Left lung (tissue), 4 donors: ENCODE measurements at regions not wholly inside any gene's neighbourhood (a gene's known extent, or its start where the extent isn't known, plus 50 kb on each side); places are given as distances from the start of the nearest gene placed in this dataset.

Experiments used
- ATAC-seq: fragments of 200-7000 bp; cut with Tn5 transposase; one replicate; pipeline ENCODE4 v1.9.1; 2020; ENCODE audit warnings: moderate library complexity
- DNase-seq, 4 donors: peaks; one replicate each; pipeline ENCODE4 v3.0.0-alpha.2; 2013 to 2020
- H3K27ac ChIP-seq, 2 donors: fragments of 200-600 bp; sonication (generic) in 1 of 2; one replicate each; pipeline versions ENCODE4 v1.5.0 to v1.8.0; 2020 to 2021
- H3K27me3 ChIP-seq, 2 donors: fragments of 200-600 bp; sonication (generic) in 1 of 2; one replicate each; pipeline versions ENCODE4 v1.5.0 to v1.8.0; 2020 to 2021
- H3K36me3 ChIP-seq, 2 donors: fragments of 200-600 bp; sonication (generic) in 1 of 2; one replicate each; pipeline versions ENCODE4 v1.5.0 to v1.8.0; 2020 to 2021
- H3K4me1 ChIP-seq, 2 donors: fragments of 200-600 bp; one replicate each; pipeline ENCODE4 v1.8.0; 2021
- H3K4me3 ChIP-seq, 2 donors: fragments of 200-600 bp; sonication (generic) in 1 of 2; one replicate each; pipeline versions ENCODE4 v1.5.0 to v1.8.0; 2020 to 2021; ENCODE audit warnings: mild to moderate bottlenecking in 1 of 2
- H3K9me3 ChIP-seq, 2 donors: fragments of 200-600 bp; sonication (generic) in 1 of 2; one replicate each; pipeline versions ENCODE4 v1.5.0 to v1.8.0; 2020 to 2021
- CTCF ChIP-seq, 2 donors: fragments of 200-600 bp; sonication (generic) in 1 of 2; IDR thresholded peaks; one replicate each; pipeline versions ENCODE4 v1.5.0 to v1.8.0; 2021; ENCODE audit warnings: antibody characterized with exemption in 2 of 2
- intact Hi-C, 2 donors: fragments of 100-400 bp; cut with DNase I; formaldehyde crosslinking; loops; one replicate each; pipeline versions ENCODE4 v1.11.2 to v1.14.2; 2022
- donor health status: DM: no; HTN: yes; CAD: no.
- donor health status: DM: no; HTN: no; CAD: no.

- Histone ChIP-seq H3K4me3 (no peak overlapping the region), H3K27ac (no peak overlapping the region), H3K4me1 (no peaks in the 10 kb centered on the region), H3K36me3 (no peaks in the 10 kb centered on the region), H3K27me3 (no peaks in the 10 kb centered on the region), H3K9me3 (no peaks in the 10 kb centered on the region)
- TF ChIP-seq CTCF (IDR thresholded peaks at IDR 0.05), result no peak
- ATAC-seq (no peak), DNase-seq (no peak)
- intact Hi-C loops, result no loop called here
Observed at GRCh38 chr18:11336241-11336640, 186.9 kb upstream of the PIEZO2 start.

- Histone ChIP-seq H3K9me3 (no peaks in the 10 kb centered on the region), H3K27me3 (no peaks in the 10 kb centered on the region), H3K4me1 (peaks cover 0 to 3% of the 10 kb centered on the region in 2 donors), H3K4me3 (no peak overlapping the region), H3K36me3 (no peaks in the 10 kb centered on the region), H3K27ac (no peak overlapping the region)
- no peak for TF ChIP-seq CTCF (IDR thresholded peaks at IDR 0.05)
- intact Hi-C loops, result no loop called here
- no peak for DNase-seq
- no peak for ATAC-seq
Observed at GRCh38 chr18:11327391-11328009, 178.1 kb upstream of the PIEZO2 start.

GRCh38 chr18:11324956-11325882, 175.8 kb upstream of the PIEZO2 start:
- Histone ChIP-seq H3K4me3 (no peak overlapping the region), H3K4me1 (peaks cover 0 to 3% of the 10 kb centered on the region in 2 donors), H3K9me3 (no peaks in the 10 kb centered on the region), H3K36me3 (no peaks in the 10 kb centered on the region), H3K27me3 (no peaks in the 10 kb centered on the region), H3K27ac (no peak overlapping the region)
- intact Hi-C loops, result no loop called here
- DNase-seq (no peak), ATAC-seq (peak; percentile 60)
- TF ChIP-seq CTCF (IDR thresholded peaks at IDR 0.05), result no peak

- ATAC-seq, result no peak
Observed at GRCh38 chr18:11324510-11324909, 175.1 kb upstream of the PIEZO2 start.

More at GRCh38 chr18:11324510-11324909, 175.1 kb upstream of the PIEZO2 start:
- peaks cover 0 to 3% of the 10 kb centered on the region in 2 donors for H3K4me1 ChIP-seq
- no peak overlapping the region for H3K4me3 ChIP-seq
- intact Hi-C loops, result no loop called here
- no peak for DNase-seq
- no peaks in the 10 kb centered on the region for H3K36me3 ChIP-seq
- TF ChIP-seq CTCF (IDR thresholded peaks at IDR 0.05), result no peak
- no peak overlapping the region for H3K27ac ChIP-seq
- H3K27me3 ChIP-seq, result no peaks in the 10 kb centered on the region
- H3K9me3 ChIP-seq, result no peaks in the 10 kb centered on the region
